ENCODE measurements at regions not wholly inside any gene's neighbourhood (a gene's known extent, or its start where the extent isn't known, plus 50 kb on each side); places are given as distances from the start of the nearest gene placed in this dataset.

DNA sequence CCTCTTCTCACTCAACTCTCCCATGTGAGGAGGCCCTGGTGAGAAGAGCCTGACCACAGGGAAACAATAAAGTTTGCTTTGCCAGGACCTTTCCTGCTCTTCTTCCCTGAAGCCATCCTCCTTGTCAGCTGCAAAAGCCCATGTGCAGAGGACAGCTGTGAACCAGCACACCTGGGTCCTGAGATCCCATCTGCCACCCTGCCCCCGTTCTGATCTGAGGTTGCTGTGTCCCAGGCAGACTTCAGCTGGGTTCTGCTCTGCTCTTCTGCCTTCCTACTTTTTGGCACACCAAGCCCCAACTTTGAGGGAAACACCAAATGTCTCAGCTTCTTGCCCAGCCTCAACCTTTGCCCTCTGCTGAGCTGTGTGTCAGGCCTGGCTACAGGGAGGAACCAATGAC, 595.1 kb upstream of the ARPP21 start:
- DNase-seq (ENCODE audit: low read depth, low spot score): no peak
- TF ChIP-seq, protein P1, sequence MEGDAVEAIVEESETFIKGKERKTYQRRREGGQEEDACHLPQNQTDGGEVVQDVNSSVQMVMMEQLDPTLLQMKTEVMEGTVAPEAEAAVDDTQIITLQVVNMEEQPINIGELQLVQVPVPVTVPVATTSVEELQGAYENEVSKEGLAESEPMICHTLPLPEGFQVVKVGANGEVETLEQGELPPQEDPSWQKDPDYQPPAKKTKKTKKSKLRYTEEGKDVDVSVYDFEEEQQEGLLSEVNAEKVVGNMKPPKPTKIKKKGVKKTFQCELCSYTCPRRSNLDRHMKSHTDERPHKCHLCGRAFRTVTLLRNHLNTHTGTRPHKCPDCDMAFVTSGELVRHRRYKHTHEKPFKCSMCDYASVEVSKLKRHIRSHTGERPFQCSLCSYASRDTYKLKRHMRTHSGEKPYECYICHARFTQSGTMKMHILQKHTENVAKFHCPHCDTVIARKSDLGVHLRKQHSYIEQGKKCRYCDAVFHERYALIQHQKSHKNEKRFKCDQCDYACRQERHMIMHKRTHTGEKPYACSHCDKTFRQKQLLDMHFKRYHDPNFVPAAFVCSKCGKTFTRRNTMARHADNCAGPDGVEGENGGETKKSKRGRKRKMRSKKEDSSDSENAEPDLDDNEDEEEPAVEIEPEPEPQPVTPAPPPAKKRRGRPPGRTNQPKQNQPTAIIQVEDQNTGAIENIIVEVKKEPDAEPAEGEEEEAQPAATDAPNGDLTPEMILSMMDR (IDR thresholded peaks at IDR 0.05): no peak
- TF ChIP-seq TCF7L2 (IDR thresholded peaks at IDR 0.05; ENCODE audit: low read depth, low read length) (no peak), SIN3A (IDR thresholded peaks at IDR 0.05; ENCODE audit: borderline replicate concordance, insufficient read depth, low read depth, low read length) (no peak), REST (IDR thresholded peaks at IDR 0.05; ENCODE audit: insufficient read depth in 1 of 2, low read depth in 2 of 2, low read length in 1 of 2) (no peak)
- no peak for ATAC-seq
- Histone ChIP-seq H3K36me3 (ENCODE audit: control insufficient read depth, insufficient read depth, low read length) (no peaks in the 10 kb centered on the region), H3K27ac (ENCODE audit: low read length) (no peak overlapping the region), H3K4me1 (ENCODE audit: control insufficient read depth, insufficient read depth, low read length) (no peaks in the 10 kb centered on the region), H3K27me3 (ENCODE audit: control insufficient read depth, insufficient read depth, low read length) (no peaks in the 10 kb centered on the region), H3K9me3 (ENCODE audit: control insufficient read depth, insufficient read depth, low read depth, low read length) (no peaks in the 10 kb centered on the region), H3K4me3 (ENCODE audit: low read depth in 2 of 2, low read length in 2 of 2) (no peak overlapping the region)
- no TSS peak for BruUV-seq (replicated peaks)
- CTCF ChIA-PET: no interaction called here
- intact Hi-C loops (cut with micrococcal nuclease; ENCODE audit: unreplicated experiment) (no loop called here), in situ Hi-C loops (cut with HindIII; ENCODE audit: low pct_unique_long_range_greater_than_20kb, low sequenced_read_pairs) (no loop called here)
- POLR2A ChIA-PET: no interaction called here

- Histone ChIP-seq H3K36me3 (ENCODE audit: control insufficient read depth, insufficient read depth, low read length) (no peaks in the 10 kb centered on the region), H3K27me3 (ENCODE audit: control insufficient read depth, insufficient read depth, low read length) (no peaks in the 10 kb centered on the region), H3K9me3 (ENCODE audit: control insufficient read depth, insufficient read depth, low read depth, low read length) (no peaks in the 10 kb centered on the region), H3K27ac (ENCODE audit: low read length) (no peak overlapping the region), H3K4me3 (ENCODE audit: low read depth in 2 of 2, low read length in 2 of 2) (no peak overlapping the region), H3K4me1 (ENCODE audit: control insufficient read depth, insufficient read depth, low read length) (no peaks in the 10 kb centered on the region)
- intact Hi-C loops (cut with micrococcal nuclease; ENCODE audit: unreplicated experiment) (no loop called here), in situ Hi-C loops (cut with HindIII; ENCODE audit: low pct_unique_long_range_greater_than_20kb, low sequenced_read_pairs) (no loop called here)
- CTCF ChIA-PET: no interaction called here
- no peak for ATAC-seq
- POLR2A ChIA-PET: no interaction called here
- no peak for TF ChIP-seq TCF7L2 (IDR thresholded peaks at IDR 0.05; ENCODE audit: low read depth, low read length)
- TF ChIP-seq SIN3A (IDR thresholded peaks at IDR 0.05; ENCODE audit: borderline replicate concordance, insufficient read depth, low read depth, low read length): no peak
- TF ChIP-seq REST (IDR thresholded peaks at IDR 0.05; ENCODE audit: insufficient read depth in 1 of 2, low read depth in 2 of 2, low read length in 1 of 2): no peak
- TF ChIP-seq POLR2AphosphoS5 (IDR thresholded peaks at IDR 0.05; ENCODE audit: low read depth, low read length): no peak
- TF ChIP-seq, protein P1 (IDR thresholded peaks at IDR 0.05): no peak
- DNase-seq (ENCODE audit: low read depth, low spot score): no peak
- BruUV-seq (replicated peaks): no TSS peak
Measured at GRCh38 chr3:35045118-35045517, 594.2 kb upstream of the ARPP21 start.
